GM18951 (cell line): ENCODE measurements at regions not wholly inside any gene's neighbourhood (a gene's known extent, or its start where the extent isn't known, plus 50 kb on each side); places are given as distances from the start of the nearest gene placed in this dataset.
A peak's percentile ranks its signal among the peaks of the same experiment; 100 is the strongest.

Source experiments
- POLR2A ChIP-seq: IDR thresholded peaks from 4 replicates; pipeline ENCODE4 v1.6.1; 2011; ENCODE audit warnings: mild to moderate bottlenecking; ENCODE audit not compliant: insufficient read length, insufficient read depth; ENCODE audit errors: extremely low read depth
- in situ Hi-C: fragments of 300-500 bp; cut with MboI; formaldehyde crosslinking; loops from one replicate; pipeline ENCODE4 v1.12.0; 2022; ENCODE audit warnings: low sequenced_read_pairs, mixed read lengths, inconsistent platforms; ENCODE audit not compliant: unreplicated experiment

DNA sequence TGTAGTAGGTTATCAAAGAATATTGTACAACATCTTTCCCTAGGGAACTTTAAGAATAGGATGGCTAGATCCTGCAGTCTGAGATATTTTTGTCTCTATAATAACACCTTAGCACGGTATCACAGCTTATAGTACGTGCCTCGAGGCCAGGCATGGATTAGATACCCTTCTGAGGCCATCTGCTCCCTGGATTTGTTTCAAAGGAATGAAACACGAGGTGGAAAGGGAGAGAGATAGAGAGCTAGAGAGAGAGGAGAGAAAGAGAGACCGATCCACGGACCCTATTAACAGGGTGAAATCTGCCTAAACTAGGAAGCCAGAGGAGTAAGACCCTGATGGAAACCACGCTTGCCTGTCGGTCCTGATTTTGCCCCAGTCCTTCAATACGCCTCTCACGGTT is 92.5 kb downstream of the CD83 start:
- TF ChIP-seq POLR2A: no peak
- in situ Hi-C loops: no loop called here

DNA sequence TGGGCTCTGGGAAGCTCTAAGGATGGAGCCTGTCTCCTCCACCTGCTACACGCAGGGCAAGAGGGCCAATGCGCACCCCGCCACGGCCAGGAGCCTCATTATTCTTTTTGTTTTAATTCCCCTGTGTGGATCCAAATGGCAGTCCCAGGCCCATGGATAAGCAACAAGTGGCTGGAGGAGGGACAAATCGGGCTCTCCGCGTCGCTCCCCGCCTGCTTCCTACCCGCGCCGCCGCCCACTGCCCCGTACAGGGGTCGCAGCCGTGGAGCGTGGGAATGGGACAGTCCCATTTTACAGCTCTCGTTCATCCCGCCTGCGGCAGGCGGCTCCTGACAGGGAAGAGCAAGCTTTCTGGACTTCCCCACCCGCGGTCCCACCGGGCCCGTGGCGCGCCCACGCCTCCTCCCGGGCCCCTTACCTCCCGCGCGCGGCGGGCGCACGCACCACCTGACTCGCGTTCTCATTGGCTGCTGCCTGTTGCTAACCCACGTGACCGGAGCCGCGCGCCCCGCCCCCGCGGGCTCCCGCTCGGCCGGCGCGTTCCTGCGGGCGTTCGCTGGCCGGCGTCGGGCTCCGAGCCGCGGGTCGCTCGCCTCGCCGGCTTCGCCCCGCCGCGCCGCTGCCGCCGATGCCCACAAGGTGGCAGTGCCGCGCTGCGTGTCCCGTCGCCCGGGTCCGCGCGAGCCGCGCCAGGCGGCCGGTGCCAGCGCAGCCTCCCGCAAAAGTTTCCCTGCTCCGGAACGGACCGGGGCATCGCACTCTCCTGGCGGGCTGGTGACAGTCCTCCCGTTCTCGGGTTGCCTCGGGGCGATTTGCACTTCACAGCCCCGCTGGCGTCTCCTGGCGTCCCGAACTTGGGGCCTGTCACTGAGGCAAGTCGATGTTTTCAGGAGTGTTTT is 93.3 kb downstream of the CD83 start:
- TF ChIP-seq POLR2A: peak; percentile 66
- in situ Hi-C loops: no loop called here

DNA sequence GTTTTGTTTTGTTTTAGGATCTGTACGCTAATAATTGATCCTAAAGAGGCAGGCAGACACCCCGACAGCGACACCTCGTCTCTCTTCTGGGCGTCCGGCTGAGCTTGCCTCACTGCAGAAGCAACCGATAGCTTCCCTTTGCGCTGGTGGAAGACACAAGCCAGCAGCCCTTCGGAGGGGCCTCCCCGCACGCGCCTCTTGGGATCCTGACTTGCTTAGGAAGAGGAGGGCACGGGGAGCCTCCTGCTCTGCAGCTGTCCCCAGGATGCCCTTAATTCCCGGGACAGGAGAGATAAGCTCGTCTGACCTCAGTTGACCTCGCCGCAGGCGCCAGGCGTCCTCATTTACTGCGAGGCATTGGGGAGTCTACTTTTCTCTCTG is 94.0 kb downstream of the CD83 start:
- in situ Hi-C loops: no loop called here

DNA sequence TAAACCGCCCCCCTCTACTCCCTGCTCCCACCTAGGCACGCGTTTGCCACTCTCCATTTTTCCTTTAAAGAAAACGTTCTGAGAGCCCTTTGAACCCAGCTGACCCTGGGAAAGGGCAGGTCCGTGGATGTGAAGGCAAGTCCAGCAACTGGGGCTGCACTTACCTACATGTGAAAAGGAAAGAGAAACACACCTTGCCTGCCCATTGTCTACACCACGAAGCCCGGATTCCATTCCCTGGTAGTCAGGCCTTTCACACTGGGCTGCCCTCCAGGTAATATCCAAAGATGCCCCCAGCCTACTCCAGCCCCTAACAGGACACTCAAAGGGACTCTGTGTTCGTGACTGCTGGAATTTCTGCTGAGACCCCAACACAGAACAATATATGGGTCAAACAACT is 94.4 kb downstream of the CD83 start:
- in situ Hi-C loops: no loop called here

More for the DNA sequence above, 94.0 kb downstream of the CD83 start:
- TF ChIP-seq POLR2A: no peak

DNA sequence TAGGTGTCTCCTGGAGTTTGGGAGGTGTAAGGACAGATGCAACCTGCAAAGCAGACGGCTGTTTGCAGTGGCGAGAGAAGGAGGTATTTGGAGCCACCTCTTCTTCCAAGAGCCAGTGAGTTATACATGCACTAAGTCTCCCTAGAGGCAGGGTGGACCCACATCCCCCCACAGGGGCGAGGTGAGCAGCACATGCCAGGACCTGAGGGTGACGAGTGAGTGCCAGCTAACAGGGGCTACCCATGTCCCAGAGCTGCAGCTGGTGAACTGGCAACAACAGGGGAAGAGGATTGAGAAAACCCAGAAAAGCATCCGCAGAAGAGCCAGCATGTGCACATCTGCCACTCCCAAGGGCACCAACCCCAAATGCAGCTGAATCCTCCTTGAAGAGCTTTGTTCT is 95.1 kb downstream of the CD83 start:
- in situ Hi-C loops: no loop called here
- TF ChIP-seq POLR2A: no peak

More for the DNA sequence above, 94.4 kb downstream of the CD83 start:
- no peak for TF ChIP-seq POLR2A

DNA sequence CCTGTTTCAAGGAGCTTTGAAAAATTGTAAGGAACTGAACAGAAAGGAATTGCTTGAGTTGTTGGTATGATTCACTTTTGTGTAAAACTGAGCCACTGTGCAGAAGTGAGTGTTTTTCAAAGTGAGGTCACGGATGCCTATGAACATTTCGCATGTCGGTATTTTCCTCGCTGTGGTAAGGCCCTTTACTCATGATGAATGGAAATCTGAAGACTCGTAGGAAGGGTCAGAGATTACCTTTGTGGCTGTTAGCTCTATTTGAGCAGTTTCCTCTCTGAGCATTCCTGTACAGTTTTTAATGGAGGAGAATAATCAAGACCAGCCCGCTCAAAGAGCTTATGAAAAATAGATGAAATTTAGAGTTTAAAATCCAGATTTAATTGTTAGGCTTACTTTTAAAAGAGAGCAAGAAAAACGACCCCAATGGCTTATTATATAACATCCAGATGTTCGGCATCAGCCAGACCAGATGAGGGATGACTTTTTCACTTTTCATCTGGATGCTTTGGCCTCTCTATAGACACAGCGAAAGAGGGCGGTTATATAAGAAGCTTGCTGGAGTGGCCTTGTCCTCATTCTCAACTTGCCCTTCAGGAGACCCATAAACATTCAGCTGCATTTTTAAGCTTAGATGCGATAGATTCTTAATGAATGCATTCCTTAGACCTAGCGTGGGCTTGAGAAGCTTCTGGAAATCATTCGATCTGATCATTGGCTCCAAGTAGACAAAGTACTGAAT is 99.5 kb downstream of the CD83 start:
- in situ Hi-C loops: no loop called here
- TF ChIP-seq POLR2A: no peak

DNA sequence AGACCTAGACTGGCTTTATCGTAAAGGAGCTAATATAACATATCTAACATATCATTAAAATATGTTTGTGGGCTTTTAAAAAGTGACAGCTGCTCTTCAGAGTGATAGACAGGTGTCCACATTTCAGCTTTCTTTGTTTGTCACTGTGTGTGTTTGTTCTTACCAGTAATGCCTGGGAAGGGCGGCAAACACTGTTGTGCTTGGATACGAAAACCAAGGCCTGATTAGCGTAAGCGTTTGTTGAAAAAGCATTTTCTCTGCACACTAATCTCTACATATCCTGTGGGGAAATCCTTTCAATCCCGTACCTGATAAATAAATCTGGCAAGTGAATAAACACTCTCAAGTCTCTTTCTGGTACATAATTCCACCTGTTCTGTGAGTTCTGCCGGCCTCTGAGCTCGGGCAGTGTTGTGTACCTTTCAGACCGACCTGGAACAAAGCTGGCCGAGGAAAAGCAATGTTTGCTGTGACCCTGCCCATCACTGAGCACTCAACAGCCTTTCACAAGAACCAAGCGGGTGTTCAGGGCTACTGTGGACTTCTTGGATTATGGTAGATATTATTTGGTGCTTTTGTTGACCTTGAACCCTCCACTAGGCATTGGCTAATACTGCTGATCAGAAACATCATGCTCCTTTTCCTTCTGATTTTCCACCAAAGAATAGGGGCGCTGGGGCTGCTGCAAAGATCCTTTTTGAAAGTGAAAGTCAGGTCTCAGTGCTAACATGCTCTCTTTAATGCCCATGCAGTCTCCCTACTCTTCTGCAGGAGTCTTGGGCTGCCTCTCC is 100.4 kb downstream of the CD83 start:
- in situ Hi-C loops: no loop called here
- TF ChIP-seq POLR2A: no peak

DNA sequence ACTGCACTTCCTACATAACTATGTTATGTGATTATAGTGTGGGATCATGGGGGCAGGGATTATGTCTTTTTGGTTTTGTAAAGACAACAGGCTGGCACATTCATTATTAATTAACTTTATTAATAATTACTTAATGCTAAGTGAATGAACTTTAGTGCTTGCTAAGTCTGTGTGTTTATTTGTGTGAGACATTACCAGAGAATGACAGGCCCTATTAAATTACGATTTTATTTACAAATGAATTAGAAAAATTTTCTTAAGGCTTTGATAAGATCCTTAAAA is 100.9 kb downstream of the CD83 start:
- TF ChIP-seq POLR2A: no peak
- in situ Hi-C loops: no loop called here

DNA sequence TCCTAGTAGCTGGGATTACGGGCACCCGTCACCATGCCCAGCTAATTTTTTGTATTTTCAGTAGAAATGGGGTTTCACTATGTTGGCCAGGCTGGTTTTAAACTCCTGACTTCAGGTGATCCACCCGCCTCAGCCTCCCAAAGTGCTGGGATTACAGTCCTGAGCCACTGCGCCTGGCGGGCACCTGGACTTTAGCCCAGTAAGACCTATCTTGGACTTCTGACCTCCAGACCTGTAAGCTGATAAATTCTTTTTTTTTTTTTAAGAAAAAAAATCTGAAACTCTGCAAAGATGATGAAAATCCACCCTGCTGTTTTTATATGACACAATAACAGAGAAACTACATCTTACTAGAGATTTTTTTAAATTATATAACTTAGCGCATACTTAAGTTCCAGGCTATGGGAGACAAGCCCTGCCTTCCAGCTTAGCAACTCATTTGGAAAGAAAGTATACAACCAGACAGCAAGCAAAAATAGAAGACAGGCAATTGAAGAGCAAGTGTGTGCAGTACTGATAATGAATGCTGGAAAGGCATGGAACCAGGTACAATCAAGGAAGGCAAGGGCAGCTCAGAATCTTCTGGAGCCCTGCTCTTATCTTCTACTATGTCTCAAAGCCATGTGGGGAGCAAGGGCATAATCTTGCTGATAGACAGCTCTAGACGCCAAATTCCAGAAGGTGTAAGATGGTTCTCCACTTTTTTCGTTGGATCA is 104.2 kb downstream of the CD83 start:
- in situ Hi-C loops: no loop called here

DNA sequence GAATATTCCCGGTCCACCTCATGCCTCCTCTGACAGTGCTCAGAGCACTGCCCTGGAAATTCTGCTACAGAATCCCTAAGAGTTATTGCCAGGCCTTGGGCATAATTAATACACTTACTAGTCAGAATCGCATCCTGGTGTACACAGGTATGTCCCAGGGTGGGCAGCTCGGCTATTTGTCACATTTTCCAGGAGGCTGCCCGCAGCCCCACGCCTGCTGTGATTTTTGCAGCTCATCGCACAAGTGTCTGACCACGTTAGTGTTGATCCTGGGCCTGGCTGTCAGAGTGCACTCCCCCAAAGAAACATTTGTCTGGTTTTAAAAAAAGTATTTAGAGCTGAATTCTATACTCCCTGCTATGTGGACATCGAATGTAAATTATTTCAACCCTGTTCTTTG is 105.4 kb downstream of the CD83 start:
- in situ Hi-C loops: no loop called here
- TF ChIP-seq POLR2A: no peak

More for the DNA sequence above, 104.2 kb downstream of the CD83 start:
- TF ChIP-seq POLR2A: no peak

DNA sequence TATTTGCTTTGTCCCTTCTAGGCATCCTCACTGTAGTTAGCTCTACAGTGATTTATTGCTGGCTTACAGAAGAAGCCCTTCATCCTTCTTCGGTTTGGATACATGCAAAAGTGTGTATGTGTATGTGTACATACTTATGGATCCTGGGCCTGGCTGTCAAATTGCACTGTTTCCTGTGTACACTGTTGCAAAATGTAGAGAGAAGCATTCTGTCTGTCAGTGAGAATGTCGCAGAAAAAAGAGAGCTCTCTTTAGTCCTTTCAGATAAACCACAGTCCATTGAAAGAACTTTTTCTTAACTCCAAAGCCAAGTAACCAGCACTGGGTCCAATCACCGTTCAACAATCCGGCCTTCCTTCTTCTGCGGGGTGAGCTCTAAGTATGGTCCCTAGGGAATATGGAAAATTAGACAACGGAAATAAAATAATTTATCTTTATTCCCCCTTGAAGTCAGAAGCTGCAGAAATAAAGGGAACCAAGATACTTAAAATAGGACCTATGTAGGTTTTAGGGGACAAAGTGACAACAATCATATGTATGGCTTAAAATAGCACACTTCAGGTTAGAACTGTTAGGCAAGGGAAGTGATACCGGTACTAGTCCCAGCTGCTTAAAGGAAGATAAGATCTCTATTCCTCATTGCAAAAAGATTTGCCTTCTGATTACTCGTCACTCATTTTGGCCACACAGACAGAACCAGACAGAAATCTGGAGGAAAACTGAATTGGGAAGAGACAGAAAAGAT is 107.0 kb downstream of the CD83 start:
- TF ChIP-seq POLR2A: no peak
- in situ Hi-C loops: no loop called here

DNA sequence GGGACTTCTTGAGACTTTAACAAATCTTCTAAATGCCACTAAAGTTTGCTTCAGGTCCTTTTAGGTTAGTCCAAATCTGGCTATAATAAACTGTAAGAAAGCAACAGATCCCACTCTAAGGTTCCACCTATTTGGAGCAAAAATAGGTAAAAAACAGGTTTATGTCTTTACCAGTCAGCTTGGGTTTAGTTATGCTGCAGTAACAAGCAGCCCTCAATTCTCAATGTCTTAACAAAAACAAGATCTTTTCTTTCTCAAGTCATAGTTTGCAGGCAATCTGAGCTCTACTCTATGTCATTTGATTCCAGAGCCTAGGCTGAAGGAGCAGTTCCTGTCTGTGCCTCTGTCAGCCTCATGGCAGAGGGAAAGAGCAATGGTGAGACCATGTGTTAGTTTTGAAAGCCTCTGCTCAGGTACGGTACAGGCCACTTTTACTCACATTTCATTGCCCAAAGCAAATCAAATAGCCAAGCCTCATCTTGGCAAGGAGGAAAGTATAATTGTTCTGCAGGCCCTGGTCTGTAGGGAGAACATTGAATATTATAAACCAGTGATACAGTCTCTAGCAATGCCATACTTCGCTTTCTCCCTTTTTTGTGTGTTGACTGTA is 108.6 kb downstream of the CD83 start:
- in situ Hi-C loops: no loop called here
- no peak for TF ChIP-seq POLR2A
